Astrocyte of the cerebellum (primary cell): ENCODE measurements at regions not wholly inside any gene's neighbourhood (a gene's known extent, or its start where the extent isn't known, plus 50 kb on each side); places are given as distances from the start of the nearest gene placed in this dataset.

ENCODE experiments used
- DNase-seq: peaks from one replicate; pipeline ENCODE4 v3.0.0-alpha.2; 2011; ENCODE audit warnings: low read depth
- H3K4me3 ChIP-seq: 2 replicates; pipeline ENCODE4 v1.5.1; 2011; ENCODE audit warnings: mild to moderate bottlenecking, low read depth, low read length, moderate library complexity
- CTCF ChIP-seq: IDR thresholded peaks from 2 replicates; pipeline ENCODE4 v1.5.1; 2012; ENCODE audit warnings: low read length, low read depth, moderate library complexity, mild to moderate bottlenecking; ENCODE audit errors: missing control alignments
- in situ Hi-C: cut with HindIII; loops from 2 replicates; pipeline ENCODE4 v1.10.0; 2017; ENCODE audit warnings: low sequenced_read_pairs

GRCh38 chr2:35931626-35932025, 424.0 kb upstream of the CRIM1 start:
- H3K4me3 ChIP-seq: no peak overlapping the region
- no peak for TF ChIP-seq CTCF
- DNase-seq: no peak
- in situ Hi-C loops: no loop called here

GRCh38 chr2:35931115-35931514, 424.5 kb upstream of the CRIM1 start:
- no peak overlapping the region for H3K4me3 ChIP-seq
- TF ChIP-seq CTCF: no peak
- DNase-seq: no peak
- in situ Hi-C loops: no loop called here

GRCh38 chr2:35929551-35929950, 426.0 kb upstream of the CRIM1 start:
- no peak for DNase-seq
- in situ Hi-C loops: no loop called here
- TF ChIP-seq CTCF: no peak
- no peak overlapping the region for H3K4me3 ChIP-seq

- TF ChIP-seq CTCF: no peak
- no peak for DNase-seq
- H3K4me3 ChIP-seq: no peak overlapping the region
- in situ Hi-C loops: no loop called here
Observed at GRCh38 chr2:35920061-35920460, 435.5 kb upstream of the CRIM1 start.

- H3K4me3 ChIP-seq: no peak overlapping the region
- DNase-seq: no peak
- in situ Hi-C loops: no loop called here
- no peak for TF ChIP-seq CTCF
Observed at GRCh38 chr2:35915261-35915660, 440.3 kb upstream of the CRIM1 start.

GRCh38 chr2:35891936-35892335, 463.6 kb upstream of the CRIM1 start:
- DNase-seq: no peak
- in situ Hi-C loops: no loop called here
- TF ChIP-seq CTCF: no peak
- no peak overlapping the region for H3K4me3 ChIP-seq

GRCh38 chr2:35891528-35891927, 464.1 kb upstream of the CRIM1 start:
- DNase-seq: no peak
- H3K4me3 ChIP-seq: no peak overlapping the region
- in situ Hi-C loops: no loop called here
- TF ChIP-seq CTCF: no peak
